B cell (primary cell): ENCODE measurements at regions not wholly inside any gene's neighbourhood (a gene's known extent, or its start where the extent isn't known, plus 50 kb on each side); places are given as distances from the start of the nearest gene placed in this dataset. TPM values are rescaled to one million over a fixed set of nuclear protein-coding genes. Genes with fewer than 3 reads are reported as not detected.

Experiments used
- ATAC-seq: fragments of 200-7000 bp; cut with Tn5 transposase; one replicate; pipeline ENCODE4 v1.10.0; 2021; ENCODE audit warnings: low read depth, mild to moderate bottlenecking, moderate number of reproducible peaks, moderate library complexity
- CTCF ChIA-PET: fragments of 350-600 bp; sonication (Branson Sonifier 250); formaldehyde crosslinking; loops from one replicate; lab custom pipeline; 2021; ENCODE audit warnings: antibody characterized with exemption, inconsistent platforms; lab: Charles Lee
- POLR2A ChIA-PET: fragments of 350-600 bp; sonication (Branson Sonifier 250); formaldehyde crosslinking; loops from one replicate; lab custom pipeline; 2021; ENCODE audit warnings: antibody characterized with exemption; lab: Charles Lee
- DNase-seq: peaks from one replicate; pipeline ENCODE4 v3.0.0; 2013
- H2AFZ ChIP-seq: 2 replicates; pipeline ENCODE4 v1.6.1; 2012; ENCODE audit warnings: mild to moderate bottlenecking, low read depth, low read length; ENCODE audit not compliant: insufficient read depth, poor library complexity, severe bottlenecking
- H3K27ac ChIP-seq, 2 donors: 1 replicate in 1 of 2; 2 replicates in 1 of 2; pipeline ENCODE4 v1.5.1; 2012 to 2013; ENCODE audit warnings: low read length in 2 of 2, mild to moderate bottlenecking in 2 of 2, moderate library complexity in 1 of 2
- H3K27me3 ChIP-seq, 4 experiments: fragments of 200-600 bp in 1 of 4; sonication (generic) in 1 of 4; replicated peaks in 1 of 4; 1 replicate in 2 of 4; 2 replicates in 2 of 4; pipeline versions ENCODE4 v1.6.1 to v1.7.0; 2013 to 2016; ENCODE audit warnings: low read length in 3 of 4, mild to moderate bottlenecking in 2 of 4, mixed read lengths in 1 of 4, moderate library complexity in 1 of 4; ENCODE audit not compliant: insufficient read depth in 4 of 4, control insufficient read depth in 3 of 4; ENCODE audit errors: control extremely low read depth in 1 of 4
- H3K36me3 ChIP-seq, 2 experiments: replicated peaks in 1 of 2; 1 replicate in 1 of 2; 2 replicates in 1 of 2; pipeline versions ENCODE4 v1.6.1 to v1.7.1; 2013; ENCODE audit warnings: low read length in 1 of 2; ENCODE audit not compliant: insufficient read depth in 2 of 2, control insufficient read depth in 1 of 2; ENCODE audit errors: control extremely low read depth in 1 of 2, extremely low read depth in 1 of 2
- H3K4me1 ChIP-seq, 2 donors: fragments of 200-600 bp in 1 of 2; sonication (generic) in 1 of 2; 1 replicate in 1 of 2; 2 replicates in 1 of 2; pipeline versions ENCODE4 v1.5.1 to v1.6.1; 2013 to 2017; ENCODE audit warnings: low read length in 2 of 2; ENCODE audit not compliant: control insufficient read depth in 2 of 2, insufficient read depth in 2 of 2
- H3K4me2 ChIP-seq: replicated peaks from 2 replicates; pipeline ENCODE3; 2012; ENCODE audit warnings: mild to moderate bottlenecking, low read depth, low read length; ENCODE audit not compliant: poor library complexity, severe bottlenecking
- H3K4me3 ChIP-seq, 5 experiments: fragments of 200-600 bp in 1 of 5; sonication (generic) in 1 of 5; 1 replicate in 3 of 5; 2 replicates in 2 of 5; pipeline versions ENCODE4 v1.5.1 to v1.7.0; 2011 to 2016; ENCODE audit warnings: low read length in 4 of 5, mild to moderate bottlenecking in 4 of 5, low read depth in 2 of 5, control low read depth in 1 of 5, moderate library complexity in 1 of 5; ENCODE audit not compliant: insufficient read depth in 1 of 5; ENCODE audit errors: control extremely low read depth in 1 of 5, extremely low read depth in 1 of 5
- H3K79me2 ChIP-seq: fragments of 200-600 bp; sonication (generic); one replicate; pipeline ENCODE4 v1.6.0; 2016; ENCODE audit warnings: low read length; ENCODE audit not compliant: control insufficient read depth, insufficient read depth
- H3K9ac ChIP-seq: fragments of 200-600 bp; sonication (generic); 2 replicates; pipeline ENCODE4 v1.6.1; 2017; ENCODE audit warnings: mild to moderate bottlenecking, low read length, moderate library complexity
- H3K9me3 ChIP-seq, 3 donors: one replicate each; pipeline versions ENCODE4 v1.6.1 to v1.7.1; 2013; ENCODE audit warnings: low read length in 2 of 3; ENCODE audit not compliant: control insufficient read depth in 2 of 3, insufficient read depth in 1 of 3; ENCODE audit errors: control extremely low read depth in 1 of 3
- H4K20me1 ChIP-seq: 2 replicates; pipeline ENCODE4 v1.6.0; 2012; ENCODE audit warnings: mild to moderate bottlenecking, low read length; ENCODE audit not compliant: insufficient read depth, control insufficient read depth, poor library complexity, severe bottlenecking
- H3K27ac Mint-ChIP-seq: one replicate; pipeline ENCODE4 v1.8.0; 2021; ENCODE audit warnings: mixed read lengths
- H3K27me3 Mint-ChIP-seq: one replicate; pipeline ENCODE4 v1.8.0; 2021; ENCODE audit warnings: mixed read lengths
- H3K4me1 Mint-ChIP-seq: one replicate; pipeline ENCODE4 v1.8.0; 2021; ENCODE audit warnings: mixed read lengths
- H3K4me3 Mint-ChIP-seq: one replicate; pipeline ENCODE4 v1.8.0; 2021; ENCODE audit warnings: mixed read lengths
- H3K9me3 Mint-ChIP-seq: one replicate; pipeline ENCODE4 v1.8.0; 2022; ENCODE audit warnings: mixed read lengths; ENCODE audit not compliant: insufficient read depth
- EZH2 ChIP-seq: IDR thresholded peaks from 2 replicates; pipeline ENCODE4 v1.6.1; 2012; ENCODE audit warnings: borderline replicate concordance, low read depth, mild to moderate bottlenecking, moderate library complexity, low read length; ENCODE audit not compliant: insufficient read depth, poor library complexity, severe bottlenecking
- WGBS: methylation state at CpG from one replicate; pipeline ENCODE4 v1.1.5; 2013; ENCODE audit warnings: missing lambda C conversion rate; ENCODE audit not compliant: insufficient coverage; 5-methylcytosine and 5-hydroxymethylcytosine counted together
- intact Hi-C: fragments of 100-400 bp; cut with micrococcal nuclease; formaldehyde crosslinking; loops from one replicate; pipeline ENCODE4 v1.10.0; 2022
- small RNA-seq: library from RNA; depleted of rRNA; stranded (forward); fragments of <200 nt; gene quantifications from one replicate; pipeline ENCODE3, GENCODE V24; 2012; ENCODE audit warnings: low replicate concordance, low read depth; ENCODE audit not compliant: insufficient read length
- TF ChIP-seq, protein P1 (sequence below): fragments of 200-600 bp; IDR thresholded peaks from one replicate; pipeline ENCODE4 v1.8.0; 2022; ENCODE audit warnings: antibody characterized with exemption, mild to moderate bottlenecking

DNA sequence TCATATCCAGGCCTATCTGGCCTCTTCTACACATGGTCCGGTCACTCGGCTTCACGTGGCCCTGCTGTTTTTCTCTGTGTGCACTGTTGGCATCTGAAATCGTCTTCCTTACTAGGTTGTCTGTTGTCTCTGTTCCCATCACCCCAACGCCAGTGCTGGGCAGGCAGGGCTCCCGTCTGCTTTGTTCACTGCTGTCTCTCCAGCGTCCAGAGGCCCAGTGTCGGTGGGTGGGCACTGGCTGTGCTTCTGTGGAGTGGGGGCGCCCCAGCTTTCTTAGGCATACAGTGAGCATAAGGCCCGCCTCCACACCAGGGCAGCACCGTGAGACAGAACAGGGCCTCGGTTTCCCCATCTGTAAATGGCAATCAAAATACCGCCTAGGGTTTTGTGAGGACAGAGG is 153.1 kb downstream of the BCL11B start:
- Mint-ChIP-seq H3K9me3 (no peaks in the 10 kb centered on the region), H3K27ac (no peak overlapping the region), H3K4me3 (no peak overlapping the region), H3K27me3 (peaks cover 3% of the 10 kb centered on the region), H3K4me1 (no peaks in the 10 kb centered on the region)
- intact Hi-C loops, result no loop called here
- Histone ChIP-seq H3K4me3 (no peak overlapping the region), H3K4me1 (no peaks in the 10 kb centered on the region), H3K9me3 (peaks cover 0 to 41% (median 0%) of the 10 kb centered on the region in 3 donors), H3K27me3 (peaks cover 0 to 3% (median 0%) of the 10 kb centered on the region in 4 experiments), H3K27ac (no peak overlapping the region), H2AFZ (no peak overlapping the region), H3K9ac (no peak overlapping the region), H3K36me3 (no peaks in the 10 kb centered on the region), H3K79me2 (no peaks in the 10 kb centered on the region), H4K20me1 (no peaks in the 10 kb centered on the region), H3K4me2 (no peak overlapping the region)
- ChIA-PET POLR2A (no interaction called here), CTCF (no interaction called here)
- 86% methylated on average over 13 of the region's 13 CpGs for WGBS
- TF ChIP-seq, protein P1, sequence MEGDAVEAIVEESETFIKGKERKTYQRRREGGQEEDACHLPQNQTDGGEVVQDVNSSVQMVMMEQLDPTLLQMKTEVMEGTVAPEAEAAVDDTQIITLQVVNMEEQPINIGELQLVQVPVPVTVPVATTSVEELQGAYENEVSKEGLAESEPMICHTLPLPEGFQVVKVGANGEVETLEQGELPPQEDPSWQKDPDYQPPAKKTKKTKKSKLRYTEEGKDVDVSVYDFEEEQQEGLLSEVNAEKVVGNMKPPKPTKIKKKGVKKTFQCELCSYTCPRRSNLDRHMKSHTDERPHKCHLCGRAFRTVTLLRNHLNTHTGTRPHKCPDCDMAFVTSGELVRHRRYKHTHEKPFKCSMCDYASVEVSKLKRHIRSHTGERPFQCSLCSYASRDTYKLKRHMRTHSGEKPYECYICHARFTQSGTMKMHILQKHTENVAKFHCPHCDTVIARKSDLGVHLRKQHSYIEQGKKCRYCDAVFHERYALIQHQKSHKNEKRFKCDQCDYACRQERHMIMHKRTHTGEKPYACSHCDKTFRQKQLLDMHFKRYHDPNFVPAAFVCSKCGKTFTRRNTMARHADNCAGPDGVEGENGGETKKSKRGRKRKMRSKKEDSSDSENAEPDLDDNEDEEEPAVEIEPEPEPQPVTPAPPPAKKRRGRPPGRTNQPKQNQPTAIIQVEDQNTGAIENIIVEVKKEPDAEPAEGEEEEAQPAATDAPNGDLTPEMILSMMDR, result no peak
- TF ChIP-seq EZH2, result no peak
- ATAC-seq (no peak), DNase-seq (no peak)

Small RNA genes lying in the stretch of these regions (small RNA-seq; reads per million reads assigned to genes)
- gene AL162151.2, result not detected
- gene RN7SL714P, result not detected
